OCI-LY7 (cell line): ENCODE measurements at regions not wholly inside any gene's neighbourhood (a gene's known extent, or its start where the extent isn't known, plus 50 kb on each side); places are given as distances from the start of the nearest gene placed in this dataset.

Source experiments
- EZH2phosphoT487 ChIP-seq: fragments of 200-600 bp; sonication (generic); IDR thresholded peaks from 2 replicates; pipeline ENCODE4 v1.6.1; 2018; ENCODE audit warnings: low read depth, borderline replicate concordance, mild to moderate bottlenecking, mixed run types, antibody characterized with exemption, low read length, moderate library complexity, mixed read lengths
- TF ChIP-seq, protein P1 (sequence below): fragments of 200-600 bp; sonication (generic); conservative IDR thresholded peaks from 2 replicates; pipeline ENCODE4 v1.5.1; 2014; ENCODE audit warnings: mild to moderate bottlenecking, antibody characterized with exemption, low read length, moderate library complexity, mixed read lengths

- TF ChIP-seq, protein P1, sequence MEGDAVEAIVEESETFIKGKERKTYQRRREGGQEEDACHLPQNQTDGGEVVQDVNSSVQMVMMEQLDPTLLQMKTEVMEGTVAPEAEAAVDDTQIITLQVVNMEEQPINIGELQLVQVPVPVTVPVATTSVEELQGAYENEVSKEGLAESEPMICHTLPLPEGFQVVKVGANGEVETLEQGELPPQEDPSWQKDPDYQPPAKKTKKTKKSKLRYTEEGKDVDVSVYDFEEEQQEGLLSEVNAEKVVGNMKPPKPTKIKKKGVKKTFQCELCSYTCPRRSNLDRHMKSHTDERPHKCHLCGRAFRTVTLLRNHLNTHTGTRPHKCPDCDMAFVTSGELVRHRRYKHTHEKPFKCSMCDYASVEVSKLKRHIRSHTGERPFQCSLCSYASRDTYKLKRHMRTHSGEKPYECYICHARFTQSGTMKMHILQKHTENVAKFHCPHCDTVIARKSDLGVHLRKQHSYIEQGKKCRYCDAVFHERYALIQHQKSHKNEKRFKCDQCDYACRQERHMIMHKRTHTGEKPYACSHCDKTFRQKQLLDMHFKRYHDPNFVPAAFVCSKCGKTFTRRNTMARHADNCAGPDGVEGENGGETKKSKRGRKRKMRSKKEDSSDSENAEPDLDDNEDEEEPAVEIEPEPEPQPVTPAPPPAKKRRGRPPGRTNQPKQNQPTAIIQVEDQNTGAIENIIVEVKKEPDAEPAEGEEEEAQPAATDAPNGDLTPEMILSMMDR: no peak
- no peak for TF ChIP-seq EZH2phosphoT487
These were observed 104.6 kb upstream of the FGF3 start for GRCh38 chr11:69923641-69924307.
